ENCODE measurements at regions not wholly inside any gene's neighbourhood (a gene's known extent, or its start where the extent isn't known, plus 50 kb on each side); places are given as distances from the start of the nearest gene placed in this dataset.

DNA sequence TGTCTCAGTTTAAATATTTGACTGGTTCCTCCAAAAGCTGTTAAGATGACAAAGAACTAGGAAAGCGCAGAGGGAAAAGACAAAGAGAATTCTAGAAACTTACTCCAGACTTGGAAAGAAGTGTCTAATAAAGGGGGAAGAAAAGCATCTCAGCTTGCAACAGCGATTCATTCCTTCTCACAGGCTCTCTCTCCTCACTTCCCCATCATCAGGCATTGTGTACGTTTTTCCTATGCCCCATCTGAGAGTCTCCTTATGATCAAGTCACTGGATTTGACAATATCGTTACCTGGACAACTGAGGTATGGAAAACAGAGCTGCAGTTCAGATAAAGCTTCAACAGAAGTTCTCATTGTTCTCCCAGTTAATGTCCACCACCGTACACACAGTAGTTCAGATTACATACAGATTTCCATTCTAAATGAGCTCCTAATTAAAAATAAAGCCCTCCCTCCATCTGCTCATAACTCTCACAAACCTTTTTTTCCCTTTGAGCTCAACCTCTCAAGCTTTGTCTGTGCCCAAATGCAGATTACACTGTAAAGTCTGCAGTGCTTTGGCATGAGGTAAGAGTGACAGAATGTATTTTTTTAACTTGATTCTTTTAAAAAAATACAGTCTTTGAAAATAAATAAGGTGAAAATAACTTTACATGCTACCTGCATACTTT, 254.4 kb upstream of the THBS1 start:
- no peaks in the 10 kb centered on the region for H3K9me3 ChIP-seq
- H3K27me3 ChIP-seq: no peaks in the 10 kb centered on the region
- DNase-seq: no peak
- TF ChIP-seq, protein P1, sequence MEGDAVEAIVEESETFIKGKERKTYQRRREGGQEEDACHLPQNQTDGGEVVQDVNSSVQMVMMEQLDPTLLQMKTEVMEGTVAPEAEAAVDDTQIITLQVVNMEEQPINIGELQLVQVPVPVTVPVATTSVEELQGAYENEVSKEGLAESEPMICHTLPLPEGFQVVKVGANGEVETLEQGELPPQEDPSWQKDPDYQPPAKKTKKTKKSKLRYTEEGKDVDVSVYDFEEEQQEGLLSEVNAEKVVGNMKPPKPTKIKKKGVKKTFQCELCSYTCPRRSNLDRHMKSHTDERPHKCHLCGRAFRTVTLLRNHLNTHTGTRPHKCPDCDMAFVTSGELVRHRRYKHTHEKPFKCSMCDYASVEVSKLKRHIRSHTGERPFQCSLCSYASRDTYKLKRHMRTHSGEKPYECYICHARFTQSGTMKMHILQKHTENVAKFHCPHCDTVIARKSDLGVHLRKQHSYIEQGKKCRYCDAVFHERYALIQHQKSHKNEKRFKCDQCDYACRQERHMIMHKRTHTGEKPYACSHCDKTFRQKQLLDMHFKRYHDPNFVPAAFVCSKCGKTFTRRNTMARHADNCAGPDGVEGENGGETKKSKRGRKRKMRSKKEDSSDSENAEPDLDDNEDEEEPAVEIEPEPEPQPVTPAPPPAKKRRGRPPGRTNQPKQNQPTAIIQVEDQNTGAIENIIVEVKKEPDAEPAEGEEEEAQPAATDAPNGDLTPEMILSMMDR (IDR thresholded peaks at IDR 0.05): no peak
- no peak overlapping the region for H3K4me3 ChIP-seq
- peaks cover 3% of the 10 kb centered on the region for H3K4me1 ChIP-seq
- no peak overlapping the region for H3K27ac ChIP-seq
- intact Hi-C loops (cut with DNase I): no loop called here
- peak; percentile 37 for ATAC-seq
- H3K36me3 ChIP-seq: no peaks in the 10 kb centered on the region

DNA sequence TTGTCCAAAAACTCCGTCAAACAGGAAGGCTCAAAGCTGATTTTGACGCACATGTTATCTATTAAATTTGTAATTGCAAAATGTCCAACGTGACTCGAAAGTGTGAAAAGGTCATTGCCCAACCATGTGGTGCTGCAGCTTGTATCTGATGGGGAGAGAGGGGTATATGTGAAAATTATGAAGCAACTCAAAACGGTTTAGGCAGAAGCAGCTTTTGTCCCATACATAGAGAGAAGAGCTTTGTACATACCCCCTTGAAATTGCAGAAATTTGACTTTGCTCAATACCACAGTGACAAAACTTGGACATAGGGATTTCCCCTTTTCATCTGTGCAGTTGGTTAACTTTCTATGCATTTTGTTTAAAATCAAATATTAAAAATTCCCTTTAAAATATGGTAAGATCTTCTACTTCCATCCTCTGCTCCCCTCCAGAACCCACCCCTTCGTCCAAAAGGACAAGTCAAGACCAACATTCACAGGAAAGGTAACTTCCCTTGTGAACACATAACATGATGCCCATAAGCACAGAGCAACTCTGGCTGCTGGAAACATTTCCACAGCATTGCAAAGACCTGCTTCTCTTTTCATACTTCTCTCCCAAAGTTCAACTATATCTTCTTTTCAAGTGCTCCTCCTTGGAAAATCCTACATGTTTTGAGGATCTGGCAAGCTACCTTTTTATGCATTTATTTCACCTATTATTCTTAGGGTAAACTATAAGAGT, 253.7 kb upstream of the THBS1 start:
- TF ChIP-seq, protein P1 (IDR thresholded peaks at IDR 0.05): no peak
- Histone ChIP-seq H3K4me3 (no peak overlapping the region), H3K27ac (no peak overlapping the region), H3K4me1 (peaks cover 3% of the 10 kb centered on the region), H3K9me3 (no peaks in the 10 kb centered on the region), H3K27me3 (no peaks in the 10 kb centered on the region), H3K36me3 (no peaks in the 10 kb centered on the region)
- DNase-seq (no peak), ATAC-seq (peak; percentile 87)
- intact Hi-C loops (cut with DNase I): no loop called here

DNA sequence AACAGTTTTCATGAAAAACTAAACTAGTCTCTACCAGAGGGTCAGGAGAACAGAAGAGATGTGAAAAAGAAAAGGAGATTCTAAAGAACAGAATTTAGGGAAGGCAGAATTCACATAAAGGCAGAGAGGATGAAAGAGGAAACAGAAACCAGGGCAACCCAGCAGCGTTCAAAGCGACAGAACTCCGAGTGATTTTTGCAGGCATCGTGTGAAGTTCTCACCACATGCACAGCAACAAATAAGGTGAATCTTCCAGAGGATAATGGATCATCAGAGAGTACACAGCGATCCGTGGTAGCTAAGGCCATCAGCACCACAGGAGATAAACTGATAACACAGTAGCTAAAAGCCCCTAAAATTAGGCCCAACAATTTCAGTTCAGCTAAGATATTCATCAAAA, 250.8 kb upstream of the THBS1 start:
- intact Hi-C loops (cut with DNase I): no loop called here
- ATAC-seq (no peak), DNase-seq (no peak)
- no peaks in the 10 kb centered on the region for H3K27me3 ChIP-seq
- H3K4me1 ChIP-seq: peaks cover 8% of the 10 kb centered on the region
- TF ChIP-seq, protein P1 (IDR thresholded peaks at IDR 0.05): no peak
- no peaks in the 10 kb centered on the region for H3K36me3 ChIP-seq
- no peak overlapping the region for H3K4me3 ChIP-seq
- H3K9me3 ChIP-seq: no peaks in the 10 kb centered on the region
- H3K27ac ChIP-seq: no peak overlapping the region

DNA sequence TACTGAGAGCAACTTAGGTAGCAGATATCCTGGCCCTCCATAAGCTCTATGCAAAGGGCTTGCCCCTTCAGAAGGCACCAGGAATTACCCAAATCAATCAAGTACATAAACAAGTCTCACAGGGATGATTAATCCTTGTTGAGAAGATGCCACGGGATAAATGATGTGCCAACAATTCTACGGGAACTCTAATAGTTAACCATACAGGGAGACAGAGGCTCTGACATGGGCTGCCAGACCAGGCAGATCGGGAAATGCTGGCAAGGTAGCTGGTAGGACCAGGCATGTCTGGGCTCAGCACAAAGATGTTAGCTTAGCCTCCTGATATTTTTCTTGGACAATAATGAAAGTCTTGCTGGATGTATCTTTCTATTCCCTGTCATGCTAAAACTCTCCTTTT, 249.3 kb upstream of the THBS1 start:
- ATAC-seq (no peak), DNase-seq (no peak)
- Histone ChIP-seq H3K4me3 (no peak overlapping the region), H3K36me3 (no peaks in the 10 kb centered on the region), H3K4me1 (peaks cover 8% of the 10 kb centered on the region), H3K27me3 (no peaks in the 10 kb centered on the region), H3K9me3 (no peaks in the 10 kb centered on the region), H3K27ac (no peak overlapping the region)
- intact Hi-C loops (cut with DNase I): no loop called here
- TF ChIP-seq, protein P1 (IDR thresholded peaks at IDR 0.05): no peak

DNA sequence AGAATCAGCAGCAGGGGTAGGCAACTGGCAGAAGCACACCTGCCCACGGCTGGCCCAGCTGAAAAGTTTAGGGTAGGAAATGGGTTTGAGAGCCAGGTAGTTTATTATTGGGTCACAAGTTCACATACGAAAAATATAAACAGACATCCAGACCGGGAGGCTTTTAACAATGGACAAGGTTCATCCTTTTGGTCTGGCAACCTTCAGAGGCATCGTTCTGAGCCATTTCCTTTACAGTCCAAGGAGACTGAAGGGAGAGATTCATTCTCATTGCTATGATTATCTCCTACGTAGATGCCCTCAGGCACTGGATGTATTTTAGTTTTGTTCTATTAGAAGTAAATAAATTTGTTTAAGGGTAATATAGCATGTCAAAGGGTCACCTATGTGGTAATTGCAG, 248.0 kb upstream of the THBS1 start:
- H3K27me3 ChIP-seq: no peaks in the 10 kb centered on the region
- TF ChIP-seq, protein P1 (IDR thresholded peaks at IDR 0.05): no peak
- H3K36me3 ChIP-seq: no peaks in the 10 kb centered on the region
- H3K27ac ChIP-seq: no peak overlapping the region
- no peak for DNase-seq
- no peaks in the 10 kb centered on the region for H3K9me3 ChIP-seq
- intact Hi-C loops (cut with DNase I): no loop called here
- peaks cover 6% of the 10 kb centered on the region for H3K4me1 ChIP-seq
- H3K4me3 ChIP-seq: no peak overlapping the region
- ATAC-seq: no peak
